Esophagus squamous epithelium (tissue), 4 donors: ENCODE measurements at regions not wholly inside any gene's neighbourhood (a gene's known extent, or its start where the extent isn't known, plus 50 kb on each side); places are given as distances from the start of the nearest gene placed in this dataset.

Experiments
- CTCF ChIP-seq, 6 experiments: fragments of 450-650 bp in 4 of 6; fragments of 200-600 bp in 2 of 6; sonication (generic) in 2 of 6; IDR thresholded peaks; one replicate each; pipeline ENCODE4 v1.5.1; 2016 to 2019; ENCODE audit warnings: antibody characterized with exemption in 6 of 6, mild to moderate bottlenecking in 4 of 6, moderate library complexity in 4 of 6
- POLR2A ChIP-seq, 4 donors: fragments of 450-650 bp; IDR thresholded peaks; one replicate each; pipeline ENCODE4 v1.6.1; 2017; ENCODE audit warnings: antibody characterized with exemption in 4 of 4, mild to moderate bottlenecking in 4 of 4, moderate library complexity in 3 of 4

GRCh38 chr16:52363082-52363481 is 183.9 kb downstream of the TOX3 start:
- TF ChIP-seq CTCF (IDR thresholded peaks at IDR 0.05) (no peak), POLR2A (IDR thresholded peaks at IDR 0.05) (no peak)
